Breast epithelium (tissue), 4 donors: ENCODE measurements at regions not wholly inside any gene's neighbourhood (a gene's known extent, or its start where the extent isn't known, plus 50 kb on each side); places are given as distances from the start of the nearest gene placed in this dataset.

Experiments
- DNase-seq, 2 donors: peaks; one replicate each; pipeline ENCODE4 v3.0.0-alpha.2; 2019; ENCODE audit warnings: low spot score in 2 of 2
- H3K27ac ChIP-seq, 2 donors: fragments of 200-600 bp; sonication (generic) in 1 of 2; one replicate each; pipeline ENCODE4 v1.5.1; 2016 to 2019; ENCODE audit warnings: mild to moderate bottlenecking in 1 of 2
- H3K27me3 ChIP-seq, 2 donors: fragments of 200-600 bp; sonication (generic) in 1 of 2; one replicate each; pipeline versions ENCODE4 v1.5.1 to v1.6.0; 2017 to 2019; ENCODE audit warnings: control low read depth in 1 of 2, mild to moderate bottlenecking in 1 of 2
- H3K36me3 ChIP-seq: fragments of 200-600 bp; one replicate; pipeline ENCODE4 v1.5.1; 2019
- H3K4me1 ChIP-seq, 2 donors: fragments of 200-600 bp; sonication (generic); one replicate each; pipeline ENCODE4 v1.5.1; 2016 to 2019; ENCODE audit warnings: control low read depth in 1 of 2
- H3K4me3 ChIP-seq, 3 donors: fragments of 200-600 bp; sonication (generic); 1 replicate in 2 of 3; 2 replicates in 1 of 3; pipeline ENCODE4 v1.5.1; 2016 to 2019; ENCODE audit warnings: mild to moderate bottlenecking in 3 of 3, moderate library complexity in 2 of 3
- H3K9me3 ChIP-seq, 2 donors: fragments of 200-600 bp; sonication (generic) in 1 of 2; one replicate each; pipeline ENCODE4 v1.5.1; 2016 to 2019; ENCODE audit warnings: control low read depth in 1 of 2
- POLR2A ChIP-seq: fragments of 450-650 bp; IDR thresholded peaks from one replicate; pipeline ENCODE4 v1.6.1; 2016; ENCODE audit warnings: antibody characterized with exemption, mild to moderate bottlenecking, moderate library complexity
- POLR2AphosphoS5 ChIP-seq, 3 donors: sonication (generic); formaldehyde crosslinking; IDR thresholded peaks; one replicate each; pipeline ENCODE4 v1.6.1; 2017; ENCODE audit warnings: antibody characterized with exemption in 3 of 3
- intact Hi-C: fragments of 100-400 bp; cut with DNase I; formaldehyde crosslinking; loops from one replicate; pipeline ENCODE4 v1.15.1; 2023; ENCODE audit warnings: low total_unique reads
- TF ChIP-seq, protein P1 (sequence below), 3 donors: fragments of 450-650 bp; IDR thresholded peaks; one replicate each; pipeline ENCODE4 v1.5.1; 2016 to 2017; ENCODE audit warnings: antibody characterized with exemption in 3 of 3, mild to moderate bottlenecking in 3 of 3, moderate library complexity in 3 of 3

DNA sequence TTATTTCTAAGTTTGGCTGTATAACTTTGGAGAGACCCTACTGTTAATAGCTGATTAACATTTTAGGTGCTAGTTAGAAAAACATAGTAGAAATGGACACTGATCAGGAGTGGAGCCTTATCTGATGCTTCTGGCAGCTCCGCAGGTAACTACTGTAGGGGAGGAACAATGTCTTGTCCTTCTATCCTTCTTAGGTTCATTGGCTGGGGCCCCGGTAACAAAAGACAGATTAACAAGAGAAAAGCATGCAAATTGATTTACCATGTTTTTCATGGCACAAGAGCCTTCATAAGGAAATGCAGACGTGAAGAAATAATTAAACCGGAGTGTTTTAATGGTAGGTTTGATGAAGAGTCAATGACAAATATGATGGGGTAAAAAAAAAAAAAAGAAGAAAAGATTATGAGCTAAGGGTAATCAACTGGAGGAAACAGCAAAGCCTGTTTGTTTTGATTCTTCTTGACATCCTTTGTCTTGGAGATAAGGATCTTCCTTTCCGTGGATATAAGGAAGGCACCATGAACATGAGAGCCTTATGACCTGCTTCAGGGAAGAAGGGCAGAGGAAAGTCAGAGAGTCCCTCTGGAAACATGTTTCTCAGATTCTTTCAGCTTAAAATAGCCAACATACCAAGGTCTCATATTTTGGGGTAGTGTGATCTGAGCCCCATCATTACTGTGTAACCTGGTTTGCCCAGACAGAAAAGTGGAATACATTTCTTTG lies 62.4 kb upstream of the GCFC2 start:
- Histone ChIP-seq H3K9me3 (no peaks in the 10 kb centered on the region), H3K27ac (no peak overlapping the region), H3K27me3 (no peaks in the 10 kb centered on the region), H3K4me3 (no peak overlapping the region), H3K36me3 (no peaks in the 10 kb centered on the region), H3K4me1 (no peaks in the 10 kb centered on the region)
- DNase-seq, result no peak
- intact Hi-C loops, result no loop called here
- no peak for TF ChIP-seq POLR2AphosphoS5 (IDR thresholded peaks at IDR 0.05)
- TF ChIP-seq, protein P1, sequence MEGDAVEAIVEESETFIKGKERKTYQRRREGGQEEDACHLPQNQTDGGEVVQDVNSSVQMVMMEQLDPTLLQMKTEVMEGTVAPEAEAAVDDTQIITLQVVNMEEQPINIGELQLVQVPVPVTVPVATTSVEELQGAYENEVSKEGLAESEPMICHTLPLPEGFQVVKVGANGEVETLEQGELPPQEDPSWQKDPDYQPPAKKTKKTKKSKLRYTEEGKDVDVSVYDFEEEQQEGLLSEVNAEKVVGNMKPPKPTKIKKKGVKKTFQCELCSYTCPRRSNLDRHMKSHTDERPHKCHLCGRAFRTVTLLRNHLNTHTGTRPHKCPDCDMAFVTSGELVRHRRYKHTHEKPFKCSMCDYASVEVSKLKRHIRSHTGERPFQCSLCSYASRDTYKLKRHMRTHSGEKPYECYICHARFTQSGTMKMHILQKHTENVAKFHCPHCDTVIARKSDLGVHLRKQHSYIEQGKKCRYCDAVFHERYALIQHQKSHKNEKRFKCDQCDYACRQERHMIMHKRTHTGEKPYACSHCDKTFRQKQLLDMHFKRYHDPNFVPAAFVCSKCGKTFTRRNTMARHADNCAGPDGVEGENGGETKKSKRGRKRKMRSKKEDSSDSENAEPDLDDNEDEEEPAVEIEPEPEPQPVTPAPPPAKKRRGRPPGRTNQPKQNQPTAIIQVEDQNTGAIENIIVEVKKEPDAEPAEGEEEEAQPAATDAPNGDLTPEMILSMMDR (IDR thresholded peaks at IDR 0.05), result no peak
- TF ChIP-seq POLR2A, result no peak

DNA sequence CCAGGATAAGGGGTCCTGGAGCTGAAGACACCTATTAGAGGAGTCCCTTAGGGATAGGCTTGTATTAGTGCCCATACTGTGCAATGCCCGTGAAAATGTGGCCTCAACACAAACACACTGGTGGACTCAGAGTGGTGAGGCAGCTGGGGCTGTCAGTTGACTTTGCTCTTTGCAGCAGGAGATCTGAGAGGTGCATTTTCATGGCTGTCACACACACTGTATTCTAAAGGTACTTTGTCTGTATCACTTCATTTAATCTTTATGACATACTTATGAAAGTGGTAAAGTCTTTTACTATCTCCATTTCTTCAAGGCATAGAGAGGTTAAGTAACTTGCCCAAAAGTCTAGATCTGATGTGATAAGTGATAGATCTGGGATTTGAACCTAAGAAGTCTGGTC lies 55.1 kb upstream of the GCFC2 start:
- H3K4me1 ChIP-seq, result no peaks in the 10 kb centered on the region
- TF ChIP-seq POLR2A (no peak), POLR2AphosphoS5 (IDR thresholded peaks at IDR 0.05) (no peak)
- TF ChIP-seq, protein P1 (IDR thresholded peaks at IDR 0.05), result no peak
- no peaks in the 10 kb centered on the region for H3K27me3 ChIP-seq
- no peak for DNase-seq
- no peaks in the 10 kb centered on the region for H3K36me3 ChIP-seq
- intact Hi-C loops, result no loop called here
- no peak overlapping the region for H3K4me3 ChIP-seq
- H3K27ac ChIP-seq, result no peak overlapping the region
- H3K9me3 ChIP-seq, result no peaks in the 10 kb centered on the region

DNA sequence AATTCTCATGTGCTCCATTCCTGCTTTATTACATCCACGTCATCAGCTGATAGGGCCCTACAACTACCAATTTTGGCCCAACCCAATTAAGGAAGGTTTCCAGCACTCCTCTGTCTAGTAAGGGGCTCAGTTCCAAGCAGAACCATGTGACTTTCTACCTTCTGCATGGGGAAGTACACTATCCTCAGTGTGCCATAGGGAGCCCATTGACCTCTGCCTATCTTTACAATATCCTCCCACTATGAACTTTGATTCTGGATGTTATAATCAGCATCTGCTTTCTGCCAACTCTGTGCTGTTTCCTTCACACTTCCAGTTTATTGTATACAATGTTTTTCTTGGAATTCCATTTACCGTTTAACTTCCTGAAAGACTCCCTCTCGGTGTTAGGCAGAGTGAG lies 53.9 kb upstream of the GCFC2 start:
- no peaks in the 10 kb centered on the region for H3K36me3 ChIP-seq
- intact Hi-C loops, result no loop called here
- H3K27me3 ChIP-seq, result no peaks in the 10 kb centered on the region
- H3K4me3 ChIP-seq, result no peak overlapping the region
- H3K4me1 ChIP-seq, result no peaks in the 10 kb centered on the region
- H3K27ac ChIP-seq, result no peak overlapping the region
- no peak for DNase-seq
- no peaks in the 10 kb centered on the region for H3K9me3 ChIP-seq
- TF ChIP-seq POLR2A (no peak), POLR2AphosphoS5 (IDR thresholded peaks at IDR 0.05) (no peak)
- TF ChIP-seq, protein P1 (IDR thresholded peaks at IDR 0.05), result no peak
